ENCODE measurements at regions not wholly inside any gene's neighbourhood (a gene's known extent, or its start where the extent isn't known, plus 50 kb on each side); places are given as distances from the start of the nearest gene placed in this dataset.

GRCh38 chr2:16615687-16616615 is 49.7 kb downstream of the CYRIA start:
- no peaks in the 10 kb centered on the region for H3K36me3 ChIP-seq
- no peak for DNase-seq
- H3K27me3 ChIP-seq (ENCODE audit: insufficient read depth, low read depth, severe bottlenecking), result no peaks in the 10 kb centered on the region
- no peaks in the 10 kb centered on the region for H3K9me3 ChIP-seq (ENCODE audit: severe bottlenecking)
- H3K27ac ChIP-seq, result no peak overlapping the region
- peak; percentile 65 for TF ChIP-seq CTCF (IDR thresholded peaks at IDR 0.05; ENCODE audit: low read depth, low read length)
- no peak overlapping the region for H3K4me3 ChIP-seq (ENCODE audit: low read depth, low read length)

DNA sequence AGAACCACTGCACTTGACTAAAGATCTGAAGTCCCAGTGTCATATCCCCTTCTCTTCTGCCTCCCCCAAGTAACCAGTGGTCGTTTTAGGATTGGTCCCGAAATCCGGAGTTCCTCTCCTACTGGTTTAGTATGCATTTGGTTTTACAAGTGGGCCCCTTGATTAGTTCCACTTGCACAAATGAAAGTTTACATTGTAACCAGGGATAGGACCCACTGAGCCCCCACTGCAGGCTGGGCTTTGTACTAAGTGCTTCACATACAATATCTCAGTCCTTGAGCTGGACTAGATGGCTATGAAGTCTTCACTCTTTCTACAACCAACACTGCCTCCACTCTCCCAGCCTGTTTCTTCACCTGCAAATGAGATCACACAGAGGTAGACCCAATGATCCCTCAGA is 50.4 kb downstream of the CYRIA start:
- no peak for TF ChIP-seq CTCF (IDR thresholded peaks at IDR 0.05; ENCODE audit: low read depth, low read length)
- no peak for DNase-seq
- no peaks in the 10 kb centered on the region for H3K36me3 ChIP-seq
- no peaks in the 10 kb centered on the region for H3K9me3 ChIP-seq (ENCODE audit: severe bottlenecking)
- no peaks in the 10 kb centered on the region for H3K27me3 ChIP-seq (ENCODE audit: insufficient read depth, low read depth, severe bottlenecking)
- H3K4me3 ChIP-seq (ENCODE audit: low read depth, low read length), result no peak overlapping the region
- H3K27ac ChIP-seq, result no peak overlapping the region

- no peaks in the 10 kb centered on the region for H3K27me3 ChIP-seq (ENCODE audit: insufficient read depth, low read depth, severe bottlenecking)
- no peaks in the 10 kb centered on the region for H3K36me3 ChIP-seq
- no peak for DNase-seq
- no peak overlapping the region for H3K27ac ChIP-seq
- no peak overlapping the region for H3K4me3 ChIP-seq (ENCODE audit: low read depth, low read length)
- TF ChIP-seq CTCF (IDR thresholded peaks at IDR 0.05; ENCODE audit: low read depth, low read length), result no peak
- H3K9me3 ChIP-seq (ENCODE audit: severe bottlenecking), result no peaks in the 10 kb centered on the region
Observed at GRCh38 chr2:16614314-16614860, 51.2 kb downstream of the CYRIA start.

- no peaks in the 10 kb centered on the region for H3K36me3 ChIP-seq
- TF ChIP-seq CTCF (IDR thresholded peaks at IDR 0.05; ENCODE audit: low read depth, low read length), result peak; percentile 46; the same call in 1 of the 2 replicates
- H3K27me3 ChIP-seq (ENCODE audit: insufficient read depth, low read depth, severe bottlenecking), result no peaks in the 10 kb centered on the region
- DNase-seq, result no peak
- no peaks in the 10 kb centered on the region for H3K9me3 ChIP-seq (ENCODE audit: severe bottlenecking)
- no peak overlapping the region for H3K27ac ChIP-seq
- H3K4me3 ChIP-seq (ENCODE audit: low read depth, low read length), result no peak overlapping the region
Observed at GRCh38 chr2:16613539-16614011, 52.1 kb downstream of the CYRIA start.

- Histone ChIP-seq H3K27me3 (ENCODE audit: insufficient read depth, low read depth, severe bottlenecking) (no peaks in the 10 kb centered on the region), H3K4me3 (ENCODE audit: low read depth, low read length) (no peak overlapping the region), H3K27ac (no peak overlapping the region), H3K9me3 (ENCODE audit: severe bottlenecking) (no peaks in the 10 kb centered on the region), H3K36me3 (no peaks in the 10 kb centered on the region)
- TF ChIP-seq CTCF (IDR thresholded peaks at IDR 0.05; ENCODE audit: low read depth, low read length), result no peak
- DNase-seq, result no peak
Observed at GRCh38 chr2:16612490-16612889, 53.1 kb downstream of the CYRIA start.

All from WERI-Rb-1 (cell line).